ENCODE measurements at regions not wholly inside any gene's neighbourhood (a gene's known extent, or its start where the extent isn't known, plus 50 kb on each side); places are given as distances from the start of the nearest gene placed in this dataset.

- Histone ChIP-seq H3K27ac (ENCODE audit: low read length in 2 of 2) (no peak overlapping the region), H3K9ac (ENCODE audit: low read length) (no peak overlapping the region), H3K27me3 (replicated peaks in 1 of 4; ENCODE audit: control extremely low read depth in 1 of 4, control insufficient read depth in 3 of 4, insufficient read depth in 4 of 4, low read length in 3 of 4) (no peaks in the 10 kb centered on the region), H3K4me2 (replicated peaks; ENCODE audit: low read depth, low read length, poor library complexity, severe bottlenecking) (no peak overlapping the region), H3K36me3 (replicated peaks in 1 of 2; ENCODE audit: control extremely low read depth in 1 of 2, control insufficient read depth in 1 of 2, extremely low read depth in 1 of 2, insufficient read depth in 2 of 2, low read length in 1 of 2) (no peaks in the 10 kb centered on the region), H3K79me2 (ENCODE audit: control insufficient read depth, insufficient read depth, low read length) (no peaks in the 10 kb centered on the region), H3K4me3 (ENCODE audit: control extremely low read depth in 1 of 5, extremely low read depth in 1 of 5, insufficient read depth in 1 of 5, low read depth in 2 of 5, low read length in 4 of 5) (no peak overlapping the region), H3K4me1 (ENCODE audit: control insufficient read depth in 2 of 2, insufficient read depth in 2 of 2, low read length in 2 of 2) (no peaks in the 10 kb centered on the region), H2AFZ (ENCODE audit: insufficient read depth, low read depth, low read length, poor library complexity, severe bottlenecking) (no peak overlapping the region), H3K9me3 (ENCODE audit: control extremely low read depth in 1 of 3, control insufficient read depth in 2 of 3, insufficient read depth in 1 of 3, low read length in 2 of 3) (peaks cover 0 to 1% (median 0%) of the 10 kb centered on the region in 3 donors), H4K20me1 (ENCODE audit: control insufficient read depth, insufficient read depth, low read length, poor library complexity, severe bottlenecking) (no peaks in the 10 kb centered on the region)
- no peak for DNase-seq
- ChIA-PET CTCF (no interaction called here), POLR2A (no interaction called here)
- intact Hi-C loops (cut with micrococcal nuclease), result no loop called here
- WGBS (ENCODE audit: insufficient coverage), result 6% methylated on average over 2 of the region's 4 CpGs
- Mint-ChIP-seq H3K27ac (no peak overlapping the region), H3K4me1 (no peaks in the 10 kb centered on the region), H3K27me3 (no peaks in the 10 kb centered on the region), H3K9me3 (ENCODE audit: insufficient read depth) (no peaks in the 10 kb centered on the region), H3K4me3 (no peak overlapping the region)
- TF ChIP-seq CTCF (IDR thresholded peaks at IDR 0.05), result no peak
- TF ChIP-seq EZH2 (IDR thresholded peaks at IDR 0.05; ENCODE audit: borderline replicate concordance, insufficient read depth, low read depth, low read length, poor library complexity, severe bottlenecking), result no peak
- ATAC-seq (ENCODE audit: low read depth), result no peak
Observed at GRCh38 chr4:161320377-161320776, 843.4 kb downstream of the FSTL5 start.

GRCh38 chr4:161317000-161317399 is 846.8 kb downstream of the FSTL5 start:
- Histone ChIP-seq H3K9ac (ENCODE audit: low read length) (no peak overlapping the region), H3K4me2 (replicated peaks; ENCODE audit: low read depth, low read length, poor library complexity, severe bottlenecking) (no peak overlapping the region), H4K20me1 (ENCODE audit: control insufficient read depth, insufficient read depth, low read length, poor library complexity, severe bottlenecking) (no peaks in the 10 kb centered on the region), H3K27me3 (replicated peaks in 1 of 4; ENCODE audit: control extremely low read depth in 1 of 4, control insufficient read depth in 3 of 4, insufficient read depth in 4 of 4, low read length in 3 of 4) (no peaks in the 10 kb centered on the region), H3K27ac (ENCODE audit: low read length in 2 of 2) (no peak overlapping the region), H3K9me3 (ENCODE audit: control extremely low read depth in 1 of 3, control insufficient read depth in 2 of 3, insufficient read depth in 1 of 3, low read length in 2 of 3) (peaks cover 0 to 1% (median 0%) of the 10 kb centered on the region in 3 donors), H3K4me3 (ENCODE audit: control extremely low read depth in 1 of 5, extremely low read depth in 1 of 5, insufficient read depth in 1 of 5, low read depth in 2 of 5, low read length in 4 of 5) (no peak overlapping the region), H3K79me2 (ENCODE audit: control insufficient read depth, insufficient read depth, low read length) (no peaks in the 10 kb centered on the region), H3K4me1 (ENCODE audit: control insufficient read depth in 2 of 2, insufficient read depth in 2 of 2, low read length in 2 of 2) (no peaks in the 10 kb centered on the region), H2AFZ (ENCODE audit: insufficient read depth, low read depth, low read length, poor library complexity, severe bottlenecking) (no peak overlapping the region), H3K36me3 (replicated peaks in 1 of 2; ENCODE audit: control extremely low read depth in 1 of 2, control insufficient read depth in 1 of 2, extremely low read depth in 1 of 2, insufficient read depth in 2 of 2, low read length in 1 of 2) (no peaks in the 10 kb centered on the region)
- Mint-ChIP-seq H3K4me3 (no peak overlapping the region), H3K27me3 (no peaks in the 10 kb centered on the region), H3K27ac (no peak overlapping the region), H3K9me3 (ENCODE audit: insufficient read depth) (no peaks in the 10 kb centered on the region), H3K4me1 (no peaks in the 10 kb centered on the region)
- no peak for TF ChIP-seq CTCF (IDR thresholded peaks at IDR 0.05)
- no peak for TF ChIP-seq EZH2 (IDR thresholded peaks at IDR 0.05; ENCODE audit: borderline replicate concordance, insufficient read depth, low read depth, low read length, poor library complexity, severe bottlenecking)
- WGBS (ENCODE audit: insufficient coverage), result 77% methylated on average over 3 of the region's 4 CpGs
- POLR2A ChIA-PET, result no interaction called here
- ATAC-seq (ENCODE audit: low read depth), result no peak
- CTCF ChIA-PET, result no interaction called here
- intact Hi-C loops (cut with micrococcal nuclease), result no loop called here
- DNase-seq, result no peak

All from B cell (primary cell).